ENCODE measurements at regions not wholly inside any gene's neighbourhood (a gene's known extent, or its start where the extent isn't known, plus 50 kb on each side); places are given as distances from the start of the nearest gene placed in this dataset.

GRCh38 chr18:14905350-14905749 lies 157.4 kb downstream of the ANKRD30B start:
- no peak for TF ChIP-seq CTCF (IDR thresholded peaks at IDR 0.05)
- DNase-seq (ENCODE audit: low spot score) = no peak
- ATAC-seq (ENCODE audit: low FRiP score) = no peak

GRCh38 chr18:14905979-14906378 lies 158.0 kb downstream of the ANKRD30B start:
- TF ChIP-seq CTCF (IDR thresholded peaks at IDR 0.05) = no peak
- ATAC-seq (ENCODE audit: low FRiP score) (no peak), DNase-seq (ENCODE audit: low spot score) (no peak)

GRCh38 chr18:14907420-14907819 lies 159.4 kb downstream of the ANKRD30B start:
- ATAC-seq (ENCODE audit: low FRiP score) = no peak
- no peak for DNase-seq (ENCODE audit: low spot score)
- no peak for TF ChIP-seq CTCF (IDR thresholded peaks at IDR 0.05)

- no peak for DNase-seq (ENCODE audit: low spot score)
- no peak for TF ChIP-seq CTCF (IDR thresholded peaks at IDR 0.05)
- no peak for ATAC-seq (ENCODE audit: low FRiP score)
Measured at GRCh38 chr18:14908541-14908940, 160.6 kb downstream of the ANKRD30B start.

- no peak for TF ChIP-seq CTCF (IDR thresholded peaks at IDR 0.05)
Measured at GRCh38 chr18:14912967-14913366, 165.0 kb downstream of the ANKRD30B start.

GRCh38 chr18:14914121-14914520 lies 166.1 kb downstream of the ANKRD30B start:
- TF ChIP-seq CTCF (IDR thresholded peaks at IDR 0.05) = no peak
- ATAC-seq (ENCODE audit: low FRiP score) (no peak), DNase-seq (ENCODE audit: low spot score) (no peak)

More at GRCh38 chr18:14912967-14913366, 165.0 kb downstream of the ANKRD30B start:
- ATAC-seq (ENCODE audit: low FRiP score) = no peak
- no peak for DNase-seq (ENCODE audit: low spot score)

- TF ChIP-seq CTCF (IDR thresholded peaks at IDR 0.05) = no peak
- ATAC-seq (ENCODE audit: low FRiP score) (no peak), DNase-seq (ENCODE audit: low spot score) (no peak)
Measured at GRCh38 chr18:14914771-14915170, 166.8 kb downstream of the ANKRD30B start.
